GM19043 (cell line): ENCODE measurements at regions not wholly inside any gene's neighbourhood (a gene's known extent, or its start where the extent isn't known, plus 50 kb on each side); places are given as distances from the start of the nearest gene placed in this dataset.

Experiments
- ATAC-seq: cut with Tn5 transposase; IDR thresholded peaks from one replicate; pipeline ENCODE4 v1.9.1; 2021; ENCODE audit warnings: low read depth; ENCODE audit not compliant: unreplicated experiment

- no peak for ATAC-seq
Observed at GRCh38 chr1:184215274-184215925, 163.9 kb downstream of the TSEN15 start.

- ATAC-seq, result no peak
Observed at GRCh38 chr1:184218458-184219075, 167.0 kb downstream of the TSEN15 start.

DNA sequence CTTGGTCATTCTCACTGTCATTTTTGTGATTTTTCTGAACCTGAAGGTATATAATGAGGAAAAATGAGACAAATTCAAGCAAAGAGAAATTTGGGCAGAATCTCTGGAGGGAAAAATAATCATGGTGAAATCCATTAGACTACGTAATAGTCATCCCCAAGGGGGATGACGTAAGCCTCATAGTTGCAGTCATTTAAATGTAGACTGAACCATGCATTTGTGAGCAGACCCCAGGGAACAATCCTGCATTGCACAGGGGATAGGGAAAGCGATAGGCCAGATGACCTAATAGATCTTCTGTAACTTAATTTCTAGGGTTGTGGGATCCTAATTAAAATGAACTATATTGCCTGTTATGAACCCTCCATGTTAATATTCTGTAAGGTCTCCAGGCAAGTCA is 167.4 kb upstream of the C1orf21 start:
- no peak for ATAC-seq

DNA sequence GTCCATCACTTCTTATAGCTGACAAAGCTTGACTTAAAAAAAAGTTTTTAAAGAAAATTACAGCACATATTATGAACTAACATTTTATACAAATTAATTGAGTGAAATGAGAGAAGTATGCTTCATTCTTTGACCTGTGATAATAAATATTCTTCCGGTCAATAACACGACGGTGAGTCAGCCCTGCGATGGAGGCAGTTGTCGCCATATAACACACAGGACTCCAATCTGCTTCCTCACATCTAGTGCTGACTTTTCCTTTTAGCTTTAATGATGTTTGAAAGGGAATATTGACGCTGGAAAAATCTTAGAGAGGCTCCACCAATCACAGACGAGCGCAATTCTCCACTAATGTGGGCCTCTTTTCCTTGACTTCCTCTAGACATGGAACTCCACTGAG is 166.9 kb upstream of the C1orf21 start:
- ATAC-seq, result no peak

DNA sequence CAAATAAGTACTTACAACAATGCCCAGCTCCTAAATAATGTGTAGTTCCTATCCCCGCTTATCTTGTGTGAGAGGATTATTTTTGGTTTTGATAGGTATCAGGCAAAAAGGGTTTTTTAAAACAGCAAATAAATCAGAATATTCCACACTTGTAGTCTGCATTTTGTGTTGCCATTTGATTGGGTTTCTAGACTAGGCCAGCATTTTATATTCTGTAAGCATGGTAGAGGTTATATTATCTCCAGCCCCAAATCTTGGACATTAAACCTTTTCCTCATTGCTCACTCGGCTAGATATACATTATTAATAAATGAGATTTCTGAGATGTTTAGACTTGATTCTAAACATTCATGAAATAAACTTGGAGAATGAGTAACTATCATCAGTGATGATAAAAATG is 165.7 kb upstream of the C1orf21 start:
- no peak for ATAC-seq

GRCh38 chr1:184222652-184223052 is 164.2 kb upstream of the C1orf21 start:
- no peak for ATAC-seq

DNA sequence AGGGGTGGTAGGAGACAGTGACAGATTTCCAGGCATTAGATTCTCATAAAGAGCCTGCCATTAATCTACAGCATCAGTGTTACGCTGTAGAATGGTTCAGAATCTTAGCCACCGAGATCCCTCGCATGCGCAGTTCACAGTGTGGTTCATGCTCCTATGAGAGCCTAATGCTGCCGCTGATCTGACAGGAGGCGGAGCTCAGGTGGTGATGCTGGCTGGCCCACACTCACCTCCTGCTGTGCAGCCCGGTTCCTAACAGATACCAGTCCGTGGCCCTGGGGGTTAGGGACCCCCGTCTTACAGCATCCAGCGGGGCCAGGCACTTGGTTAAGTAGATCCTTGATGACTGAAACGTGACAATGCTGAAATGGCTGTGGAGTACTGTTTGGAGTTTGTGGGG is 163.6 kb upstream of the C1orf21 start:
- ATAC-seq, result no peak

GRCh38 chr1:184225283-184226099 is 161.3 kb upstream of the C1orf21 start:
- ATAC-seq, result no peak

DNA sequence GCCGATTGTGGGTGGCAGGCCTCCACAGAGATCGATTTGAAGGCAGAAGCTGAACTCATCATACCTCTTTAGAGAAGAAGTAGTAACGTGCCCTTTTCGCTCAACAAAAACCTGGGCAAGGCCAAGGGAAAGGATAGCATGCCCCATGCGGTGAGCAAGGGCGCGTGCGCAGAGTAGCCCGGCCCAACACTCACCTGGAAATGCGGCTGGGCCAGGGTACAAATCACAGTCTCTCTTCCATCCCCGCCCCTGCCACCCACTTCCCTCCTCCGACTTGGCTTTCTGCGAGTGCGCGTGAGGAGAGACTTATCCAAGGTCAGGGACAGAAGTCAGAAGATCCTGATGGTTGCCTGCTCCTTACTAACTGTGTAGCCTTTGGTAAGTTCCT is 160.7 kb upstream of the C1orf21 start:
- no peak for ATAC-seq

- ATAC-seq, result no peak
Observed at GRCh38 chr1:184228558-184228957, 158.3 kb upstream of the C1orf21 start.

DNA sequence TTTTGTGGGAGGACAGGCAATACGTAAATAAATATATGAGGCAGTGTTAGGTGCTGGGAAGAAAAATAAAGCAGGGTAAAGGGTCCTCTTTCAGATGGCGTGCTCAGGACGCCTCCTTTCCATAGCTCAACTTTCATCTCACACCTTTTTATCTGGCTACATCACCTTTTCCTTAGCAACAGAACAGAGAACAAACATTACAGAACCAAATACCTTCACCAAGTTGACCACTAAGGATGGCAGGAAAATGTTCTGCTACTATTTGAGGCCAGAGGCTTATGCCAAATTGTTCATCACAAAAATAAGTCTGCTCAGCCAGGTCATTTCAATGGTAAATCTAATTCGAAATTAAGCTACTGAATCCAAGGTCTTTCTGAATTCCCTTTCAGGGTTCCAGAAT is 149.2 kb upstream of the C1orf21 start:
- no peak for ATAC-seq

DNA sequence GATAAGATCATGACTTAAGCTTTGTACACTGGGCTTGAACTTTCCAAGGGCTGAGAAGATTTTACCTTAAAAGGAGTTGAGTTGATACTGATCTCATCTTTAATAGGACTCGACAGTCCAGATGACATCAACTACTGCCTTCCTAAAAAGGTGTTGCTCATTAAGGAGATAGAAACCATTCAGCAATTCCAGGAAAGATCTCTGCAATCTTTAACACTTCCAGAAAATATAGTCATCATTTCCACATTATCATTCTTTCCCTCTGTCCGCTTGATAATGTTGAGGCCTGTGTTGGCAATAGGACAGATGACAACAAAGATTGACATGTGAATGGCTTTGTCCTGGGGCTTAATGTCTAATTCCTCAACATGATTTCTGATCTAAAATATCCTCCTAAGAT is 145.4 kb upstream of the C1orf21 start:
- no peak for ATAC-seq

- ATAC-seq, result no peak
Observed at GRCh38 chr1:184242507-184242943, 144.3 kb upstream of the C1orf21 start.

- ATAC-seq, result no peak
Observed at GRCh38 chr1:184244962-184245361, 141.9 kb upstream of the C1orf21 start.

DNA sequence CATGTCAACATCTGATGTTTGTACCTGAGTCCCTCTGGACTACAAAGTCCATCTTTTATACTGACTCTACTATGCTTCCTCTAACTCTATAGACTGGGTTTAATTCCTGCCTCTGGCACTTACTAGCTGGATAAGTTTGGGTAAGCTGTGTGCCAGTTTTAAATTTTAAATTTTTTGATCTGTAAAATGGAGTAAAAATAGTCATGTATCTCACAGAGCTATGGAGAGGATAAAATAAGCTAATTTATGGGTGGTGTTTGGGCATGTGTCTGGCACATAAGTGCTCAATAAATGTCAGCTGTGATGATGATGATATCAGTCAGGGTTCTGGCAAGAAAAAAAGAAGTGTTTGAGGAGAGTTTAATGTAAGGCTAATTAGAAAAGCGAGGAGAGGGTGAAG is 139.2 kb upstream of the C1orf21 start:
- no peak for ATAC-seq

DNA sequence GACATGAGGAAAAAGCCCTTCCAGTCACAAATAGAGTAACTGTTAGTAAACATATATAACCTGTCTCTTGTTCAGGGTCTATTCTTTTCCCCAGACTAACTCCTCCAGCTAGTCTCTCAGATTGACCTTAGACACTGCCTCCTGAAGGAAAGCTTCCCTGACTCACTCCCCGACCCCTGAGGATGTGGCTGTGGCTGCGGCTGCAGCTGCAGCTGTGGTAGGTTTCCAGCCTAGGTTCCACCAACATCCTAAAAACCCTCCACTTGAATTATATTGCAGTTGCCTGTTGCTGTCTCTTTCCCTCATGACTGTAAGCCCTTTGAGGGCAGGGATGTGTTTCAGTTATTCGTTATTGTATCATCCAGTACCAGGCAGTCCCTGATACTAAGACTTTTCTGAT is 132.9 kb upstream of the C1orf21 start:
- no peak for ATAC-seq

GRCh38 chr1:184254849-184255248 is 132.0 kb upstream of the C1orf21 start:
- ATAC-seq, result no peak

- ATAC-seq, result no peak
Observed at GRCh38 chr1:184255560-184255959, 131.3 kb upstream of the C1orf21 start.

DNA sequence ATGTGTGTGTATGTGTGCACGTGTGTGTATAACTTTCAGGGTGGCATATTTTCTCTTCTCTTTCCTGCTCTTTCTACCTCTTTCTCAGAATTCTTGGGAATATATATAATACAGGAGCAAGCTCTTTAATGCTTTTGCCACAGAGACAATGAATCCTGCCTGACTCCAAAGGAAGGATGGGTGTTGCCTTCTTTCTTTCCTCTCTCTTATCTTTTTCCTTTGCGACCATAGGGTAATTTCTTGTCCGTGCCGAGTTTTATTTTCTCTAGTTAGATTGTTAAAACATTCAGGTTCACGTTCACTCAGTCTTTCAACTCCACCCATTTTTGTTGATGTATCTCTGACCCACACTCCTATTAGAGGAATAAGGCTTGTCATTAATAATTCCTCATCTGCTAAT is 129.0 kb upstream of the C1orf21 start:
- ATAC-seq, result no peak

- no peak for ATAC-seq
Observed at GRCh38 chr1:184258525-184258924, 128.3 kb upstream of the C1orf21 start.

DNA sequence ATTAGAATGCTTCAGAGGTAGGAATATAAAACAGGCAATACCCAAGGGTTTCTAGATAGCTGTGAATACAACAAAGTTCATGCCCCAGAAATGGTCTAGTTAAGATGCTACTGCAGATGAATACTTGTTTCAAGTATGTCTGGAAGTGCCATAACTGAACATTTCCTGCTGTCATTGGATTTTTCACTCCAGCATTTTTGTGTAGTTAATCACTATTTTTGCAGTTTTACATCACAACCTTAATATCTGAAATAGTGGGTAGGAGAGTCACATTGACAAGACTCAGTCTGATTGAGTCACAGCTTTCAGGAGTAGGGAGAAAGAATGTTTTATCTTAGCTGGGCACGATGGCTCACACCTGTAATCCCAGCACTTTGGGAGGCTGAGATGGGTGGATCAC is 126.4 kb upstream of the C1orf21 start:
- ATAC-seq, result no peak

DNA sequence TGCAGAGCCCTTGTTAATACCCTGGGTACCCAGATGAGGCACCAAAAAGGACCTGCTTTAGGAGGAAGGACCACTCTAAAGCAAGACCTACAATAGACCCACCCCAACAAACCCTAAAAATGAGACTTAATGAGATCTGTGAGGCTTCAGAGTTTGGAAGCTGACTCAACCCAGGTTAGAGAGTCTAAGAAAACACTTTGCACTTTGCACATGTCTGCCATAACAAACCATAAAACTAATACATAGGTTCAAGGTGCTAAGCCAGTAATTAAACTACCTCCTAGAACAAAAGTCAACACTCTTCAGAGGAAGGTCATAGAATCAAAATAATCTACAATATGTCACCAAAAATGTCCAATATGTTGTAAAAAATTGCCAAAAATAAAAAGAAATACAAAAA is 124.7 kb upstream of the C1orf21 start:
- ATAC-seq, result no peak
